Loucy (cell line): ENCODE measurements at regions not wholly inside any gene's neighbourhood (a gene's known extent, or its start where the extent isn't known, plus 50 kb on each side); places are given as distances from the start of the nearest gene placed in this dataset.

Experiments used
- H2AFZ ChIP-seq: fragments of 200-600 bp; sonication (generic); 2 replicates; pipeline ENCODE4 v1.6.0; 2016; ENCODE audit warnings: antibody characterized with exemption, mild to moderate bottlenecking, low read length, moderate library complexity
- H3F3A ChIP-seq: fragments of 200-600 bp; 2 replicates; pipeline ENCODE4 v1.6.0; 2016; ENCODE audit warnings: antibody characterized with exemption, low read depth, mild to moderate bottlenecking
- H3K27me3 ChIP-seq: fragments of 200-600 bp; sonication (generic); 2 replicates; pipeline ENCODE4 v1.6.1; 2014; ENCODE audit warnings: low read length, mild to moderate bottlenecking; ENCODE audit not compliant: insufficient read depth, poor library complexity, severe bottlenecking
- H3K36me3 ChIP-seq: fragments of 200-600 bp; sonication (generic); 2 replicates; pipeline ENCODE4 v1.6.1; 2016; ENCODE audit warnings: low read length; ENCODE audit not compliant: insufficient read depth
- H3K4me1 ChIP-seq: fragments of 200-600 bp; sonication (generic); 2 replicates; pipeline ENCODE4 v1.5.1; 2014; ENCODE audit warnings: low read length, mild to moderate bottlenecking; ENCODE audit not compliant: insufficient read depth, poor library complexity, severe bottlenecking
- H3K4me2 ChIP-seq: fragments of 200-600 bp; sonication (generic); 2 replicates; pipeline ENCODE4 v1.6.0; 2014; ENCODE audit warnings: antibody characterized with exemption, low read length, low read depth, mild to moderate bottlenecking; ENCODE audit not compliant: poor library complexity, severe bottlenecking
- H3K4me3 ChIP-seq: fragments of 200-600 bp; sonication (generic); 2 replicates; pipeline ENCODE4 v1.5.1; 2014; ENCODE audit warnings: low read length, mild to moderate bottlenecking, mixed read lengths; ENCODE audit not compliant: poor library complexity, severe bottlenecking
- H3K79me2 ChIP-seq: fragments of 200-600 bp; sonication (generic); 2 replicates; pipeline ENCODE4 v1.6.1; 2014; ENCODE audit warnings: low read length; ENCODE audit not compliant: insufficient read depth
- H3K9ac ChIP-seq: fragments of 200-600 bp; sonication (generic); 2 replicates; pipeline ENCODE4 v1.6.0; 2014; ENCODE audit warnings: mild to moderate bottlenecking, low read depth, low read length, moderate library complexity; ENCODE audit not compliant: poor library complexity, severe bottlenecking
- H3K9me2 ChIP-seq: fragments of 200-600 bp; sonication (generic); replicated peaks from 2 replicates; pipeline ENCODE4 v1.6.1; 2016; ENCODE audit warnings: low read depth, low read length, mixed read lengths
- H3K9me3 ChIP-seq: fragments of 200-600 bp; sonication (generic); 2 replicates; pipeline ENCODE4 v1.6.1; 2014; ENCODE audit warnings: mild to moderate bottlenecking, antibody characterized with exemption, low read length, low read depth; ENCODE audit not compliant: insufficient read depth
- H4K20me1 ChIP-seq: fragments of 200-600 bp; sonication (generic); 2 replicates; pipeline ENCODE4 v1.6.0; 2014; ENCODE audit warnings: antibody characterized with exemption, low read length, mild to moderate bottlenecking; ENCODE audit not compliant: insufficient read depth, poor library complexity, severe bottlenecking
- CTCF ChIP-seq: fragments of 200-600 bp; sonication (generic); conservative IDR thresholded peaks from 2 replicates; pipeline ENCODE4 v1.5.1; 2014; ENCODE audit warnings: mild to moderate bottlenecking, antibody characterized with exemption, low read length
- EZH2phosphoT487 ChIP-seq: fragments of 200-600 bp; IDR thresholded peaks from 2 replicates; pipeline ENCODE4 v1.6.1; 2018; ENCODE audit warnings: antibody characterized with exemption, mild to moderate bottlenecking, moderate library complexity, borderline replicate concordance

GRCh38 chr2:174022431-174022830 lies 57.3 kb upstream of the SP3 start:
- Histone ChIP-seq H2AFZ (no peak overlapping the region), H4K20me1 (no peaks in the 10 kb centered on the region), H3K9me2 (no peaks in the 10 kb centered on the region), H3K36me3 (no peaks in the 10 kb centered on the region), H3K27me3 (no peaks in the 10 kb centered on the region), H3K4me3 (no peak overlapping the region), H3K4me2 (no peak overlapping the region), H3F3A (no peaks in the 10 kb centered on the region), H3K79me2 (no peaks in the 10 kb centered on the region), H3K9me3 (no peaks in the 10 kb centered on the region), H3K4me1 (no peaks in the 10 kb centered on the region), H3K9ac (no peak overlapping the region)
- TF ChIP-seq CTCF, result no peak
- TF ChIP-seq EZH2phosphoT487, result no peak

GRCh38 chr2:174020926-174021662 lies 55.9 kb upstream of the SP3 start:
- no peaks in the 10 kb centered on the region for H3K36me3 ChIP-seq
- no peaks in the 10 kb centered on the region for H4K20me1 ChIP-seq
- H3K9me2 ChIP-seq, result no peaks in the 10 kb centered on the region
- H3K9me3 ChIP-seq, result no peaks in the 10 kb centered on the region
- H3K4me3 ChIP-seq, result no peak overlapping the region
- no peak for TF ChIP-seq EZH2phosphoT487
- no peak for TF ChIP-seq CTCF
- no peak overlapping the region for H3K9ac ChIP-seq
- H2AFZ ChIP-seq, result peak overlapping the region; percentile 29; the same call in 1 of the 2 replicates
- no peaks in the 10 kb centered on the region for H3F3A ChIP-seq
- no peaks in the 10 kb centered on the region for H3K4me1 ChIP-seq
- no peak overlapping the region for H3K4me2 ChIP-seq
- no peaks in the 10 kb centered on the region for H3K27me3 ChIP-seq
- H3K79me2 ChIP-seq, result no peaks in the 10 kb centered on the region

GRCh38 chr2:174020026-174020425 lies 54.9 kb upstream of the SP3 start:
- Histone ChIP-seq H3K4me2 (no peak overlapping the region), H3K36me3 (no peaks in the 10 kb centered on the region), H2AFZ (no peak overlapping the region), H3K9me2 (no peaks in the 10 kb centered on the region), H3K4me1 (no peaks in the 10 kb centered on the region), H4K20me1 (no peaks in the 10 kb centered on the region), H3K79me2 (no peaks in the 10 kb centered on the region), H3K9me3 (no peaks in the 10 kb centered on the region), H3K9ac (no peak overlapping the region), H3K27me3 (no peaks in the 10 kb centered on the region), H3K4me3 (no peak overlapping the region), H3F3A (no peaks in the 10 kb centered on the region)
- TF ChIP-seq CTCF (no peak), EZH2phosphoT487 (no peak)
